ENCODE measurements at regions not wholly inside any gene's neighbourhood (a gene's known extent, or its start where the extent isn't known, plus 50 kb on each side); places are given as distances from the start of the nearest gene placed in this dataset.

DNA sequence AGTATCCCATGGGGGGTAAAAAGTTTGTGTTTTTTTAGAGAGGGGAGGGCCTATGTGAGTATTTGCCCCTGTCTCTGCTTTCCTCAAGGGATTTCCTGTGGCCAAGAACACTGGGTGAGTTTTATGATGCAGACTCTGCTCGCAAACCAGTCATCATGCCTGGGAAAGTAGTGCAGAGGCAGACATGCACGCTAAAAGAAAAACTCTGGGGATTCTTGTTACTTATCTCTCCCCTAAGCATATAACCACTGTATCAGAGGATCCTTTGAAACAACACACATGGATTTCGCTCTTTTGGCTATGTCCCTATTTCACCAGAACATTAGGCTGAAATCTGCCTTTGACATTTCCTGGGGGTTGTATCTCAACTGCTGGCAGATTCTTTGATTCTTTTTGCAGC is 1845.8 kb upstream of the SEL1L start:
- TF ChIP-seq POLR2A (IDR thresholded peaks at IDR 0.05; ENCODE audit: low read depth, low read length) = no peak
- TF ChIP-seq SPI1 (IDR thresholded peaks at IDR 0.05; ENCODE audit: low read depth, low read length) = no peak
- no peak for TF ChIP-seq TAF1 (IDR thresholded peaks at IDR 0.05; ENCODE audit: low read depth, low read length)

Data from GM12891 (cell line).